ENCODE measurements at regions not wholly inside any gene's neighbourhood (a gene's known extent, or its start where the extent isn't known, plus 50 kb on each side); places are given as distances from the start of the nearest gene placed in this dataset.

DNA sequence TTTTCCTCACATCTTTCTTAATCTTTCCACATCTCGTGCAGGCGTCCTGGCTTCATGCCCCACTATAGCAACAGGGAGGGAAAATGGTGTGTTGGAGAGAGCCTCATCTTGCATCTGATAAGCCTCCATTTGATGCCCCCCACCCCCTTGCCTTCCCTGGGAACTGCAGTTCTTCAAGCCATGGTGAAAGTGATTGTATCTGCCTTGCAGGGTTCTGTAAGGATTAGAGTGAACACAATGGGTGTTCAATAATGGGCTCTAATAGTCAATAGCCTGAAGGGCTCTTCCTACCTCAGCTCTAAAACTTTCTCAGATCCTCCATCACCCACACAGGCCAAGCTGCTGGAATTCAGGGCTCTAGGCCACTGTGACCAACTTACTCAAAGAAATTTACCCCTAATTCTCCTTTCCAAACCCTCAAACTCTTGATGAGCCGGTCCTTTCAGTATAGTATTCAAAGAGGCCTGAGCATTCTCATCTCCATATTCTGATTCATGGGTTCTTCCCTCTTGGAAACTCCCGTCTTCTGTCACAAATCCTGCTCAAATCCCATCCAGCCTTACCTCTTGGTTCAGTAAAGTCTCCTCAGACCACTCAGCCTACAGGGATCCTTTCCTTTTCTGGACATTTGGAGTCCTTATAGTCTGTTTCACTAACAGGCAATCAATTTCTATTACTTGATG is 128.3 kb upstream of the TRIM2 start:
- H3K27me3 ChIP-seq (ENCODE audit: control insufficient read depth in 4 of 4, insufficient read depth in 4 of 4, low read length in 3 of 4) = no peaks in the 10 kb centered on the region
- no peak overlapping the region for H3K27ac ChIP-seq (ENCODE audit: low read depth in 1 of 2, low read length in 2 of 2)
- TF ChIP-seq, protein P1, sequence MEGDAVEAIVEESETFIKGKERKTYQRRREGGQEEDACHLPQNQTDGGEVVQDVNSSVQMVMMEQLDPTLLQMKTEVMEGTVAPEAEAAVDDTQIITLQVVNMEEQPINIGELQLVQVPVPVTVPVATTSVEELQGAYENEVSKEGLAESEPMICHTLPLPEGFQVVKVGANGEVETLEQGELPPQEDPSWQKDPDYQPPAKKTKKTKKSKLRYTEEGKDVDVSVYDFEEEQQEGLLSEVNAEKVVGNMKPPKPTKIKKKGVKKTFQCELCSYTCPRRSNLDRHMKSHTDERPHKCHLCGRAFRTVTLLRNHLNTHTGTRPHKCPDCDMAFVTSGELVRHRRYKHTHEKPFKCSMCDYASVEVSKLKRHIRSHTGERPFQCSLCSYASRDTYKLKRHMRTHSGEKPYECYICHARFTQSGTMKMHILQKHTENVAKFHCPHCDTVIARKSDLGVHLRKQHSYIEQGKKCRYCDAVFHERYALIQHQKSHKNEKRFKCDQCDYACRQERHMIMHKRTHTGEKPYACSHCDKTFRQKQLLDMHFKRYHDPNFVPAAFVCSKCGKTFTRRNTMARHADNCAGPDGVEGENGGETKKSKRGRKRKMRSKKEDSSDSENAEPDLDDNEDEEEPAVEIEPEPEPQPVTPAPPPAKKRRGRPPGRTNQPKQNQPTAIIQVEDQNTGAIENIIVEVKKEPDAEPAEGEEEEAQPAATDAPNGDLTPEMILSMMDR (IDR thresholded peaks at IDR 0.05; ENCODE audit: low read depth, low read length, missing input control) = no peak
- TF ChIP-seq GABPA (IDR thresholded peaks at IDR 0.05 in 1 of 2, conservative IDR thresholded peaks at IDR 0.05 in 1 of 2) (no peak), FOXA1 (IDR thresholded peaks at IDR 0.05) (no peak), HNF4A (conservative IDR thresholded peaks at IDR 0.05) (no peak), EGR1 (IDR thresholded peaks at IDR 0.05; ENCODE audit: low read depth in 2 of 2) (no peak), FOXA2 (IDR thresholded peaks at IDR 0.05) (no peak), JUND (IDR thresholded peaks at IDR 0.05) (no peak), SP1 (IDR thresholded peaks at IDR 0.05) (no peak)
- TF ChIP-seq, protein P2, sequence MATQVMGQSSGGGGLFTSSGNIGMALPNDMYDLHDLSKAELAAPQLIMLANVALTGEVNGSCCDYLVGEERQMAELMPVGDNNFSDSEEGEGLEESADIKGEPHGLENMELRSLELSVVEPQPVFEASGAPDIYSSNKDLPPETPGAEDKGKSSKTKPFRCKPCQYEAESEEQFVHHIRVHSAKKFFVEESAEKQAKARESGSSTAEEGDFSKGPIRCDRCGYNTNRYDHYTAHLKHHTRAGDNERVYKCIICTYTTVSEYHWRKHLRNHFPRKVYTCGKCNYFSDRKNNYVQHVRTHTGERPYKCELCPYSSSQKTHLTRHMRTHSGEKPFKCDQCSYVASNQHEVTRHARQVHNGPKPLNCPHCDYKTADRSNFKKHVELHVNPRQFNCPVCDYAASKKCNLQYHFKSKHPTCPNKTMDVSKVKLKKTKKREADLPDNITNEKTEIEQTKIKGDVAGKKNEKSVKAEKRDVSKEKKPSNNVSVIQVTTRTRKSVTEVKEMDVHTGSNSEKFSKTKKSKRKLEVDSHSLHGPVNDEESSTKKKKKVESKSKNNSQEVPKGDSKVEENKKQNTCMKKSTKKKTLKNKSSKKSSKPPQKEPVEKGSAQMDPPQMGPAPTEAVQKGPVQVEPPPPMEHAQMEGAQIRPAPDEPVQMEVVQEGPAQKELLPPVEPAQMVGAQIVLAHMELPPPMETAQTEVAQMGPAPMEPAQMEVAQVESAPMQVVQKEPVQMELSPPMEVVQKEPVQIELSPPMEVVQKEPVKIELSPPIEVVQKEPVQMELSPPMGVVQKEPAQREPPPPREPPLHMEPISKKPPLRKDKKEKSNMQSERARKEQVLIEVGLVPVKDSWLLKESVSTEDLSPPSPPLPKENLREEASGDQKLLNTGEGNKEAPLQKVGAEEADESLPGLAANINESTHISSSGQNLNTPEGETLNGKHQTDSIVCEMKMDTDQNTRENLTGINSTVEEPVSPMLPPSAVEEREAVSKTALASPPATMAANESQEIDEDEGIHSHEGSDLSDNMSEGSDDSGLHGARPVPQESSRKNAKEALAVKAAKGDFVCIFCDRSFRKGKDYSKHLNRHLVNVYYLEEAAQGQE (IDR thresholded peaks at IDR 0.05) = no peak
- TF ChIP-seq, protein P3, sequence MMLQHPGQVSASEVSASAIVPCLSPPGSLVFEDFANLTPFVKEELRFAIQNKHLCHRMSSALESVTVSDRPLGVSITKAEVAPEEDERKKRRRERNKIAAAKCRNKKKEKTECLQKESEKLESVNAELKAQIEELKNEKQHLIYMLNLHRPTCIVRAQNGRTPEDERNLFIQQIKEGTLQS (IDR thresholded peaks at IDR 0.05) = no peak
- TF ChIP-seq, protein P4, sequence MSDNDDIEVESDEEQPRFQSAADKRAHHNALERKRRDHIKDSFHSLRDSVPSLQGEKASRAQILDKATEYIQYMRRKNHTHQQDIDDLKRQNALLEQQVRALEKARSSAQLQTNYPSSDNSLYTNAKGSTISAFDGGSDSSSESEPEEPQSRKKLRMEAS (IDR thresholded peaks at IDR 0.05) = no peak
- H3K9ac ChIP-seq (ENCODE audit: low read depth in 1 of 2, low read length in 2 of 2) = no peak overlapping the region
- H3K9me3 ChIP-seq (ENCODE audit: control insufficient read depth in 4 of 4, low read length in 3 of 4) = no peaks in the 10 kb centered on the region
- no peaks in the 10 kb centered on the region for H3K36me3 ChIP-seq (ENCODE audit: control insufficient read depth in 4 of 4, insufficient read depth in 3 of 4, low read depth in 1 of 4, low read length in 3 of 4)
- no peak overlapping the region for H3K4me3 ChIP-seq (ENCODE audit: low read depth in 1 of 3, low read length in 3 of 3)
- WGBS = 89% methylated on average over 4 of the region's 4 CpGs
- no peaks in the 10 kb centered on the region for H3K4me1 ChIP-seq (ENCODE audit: control insufficient read depth in 4 of 4, insufficient read depth in 4 of 4, low read length in 3 of 4)
- DNase-seq (ENCODE audit: low spot score) = no peak

DNA sequence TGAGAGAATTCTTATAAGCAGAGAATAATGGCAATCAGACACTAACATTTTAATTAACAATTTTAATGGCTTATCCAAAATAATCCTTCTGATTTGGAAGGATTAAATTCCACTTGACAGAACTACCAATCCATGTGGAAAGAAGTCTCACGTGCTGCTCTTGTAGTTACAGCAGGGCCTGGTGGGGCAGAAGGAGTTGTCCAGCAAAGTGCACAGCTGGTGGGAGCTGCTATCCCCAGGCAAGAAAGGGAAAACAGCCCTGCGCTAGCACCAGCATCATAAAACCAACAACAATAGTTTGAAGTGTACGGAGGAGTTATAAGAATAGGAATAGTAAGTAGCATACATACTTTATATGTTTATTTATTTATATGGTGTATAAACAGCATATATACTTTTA is 127.4 kb upstream of the TRIM2 start:
- H3K36me3 ChIP-seq (ENCODE audit: control insufficient read depth in 4 of 4, insufficient read depth in 3 of 4, low read depth in 1 of 4, low read length in 3 of 4) = no peaks in the 10 kb centered on the region
- H3K9ac ChIP-seq (ENCODE audit: low read depth in 1 of 2, low read length in 2 of 2) = no peak overlapping the region
- H3K4me1 ChIP-seq (ENCODE audit: control insufficient read depth in 4 of 4, insufficient read depth in 4 of 4, low read length in 3 of 4) = no peaks in the 10 kb centered on the region
- no peaks in the 10 kb centered on the region for H3K9me3 ChIP-seq (ENCODE audit: control insufficient read depth in 4 of 4, low read length in 3 of 4)
- no peak overlapping the region for H3K4me3 ChIP-seq (ENCODE audit: low read depth in 1 of 3, low read length in 3 of 3)
- H3K27ac ChIP-seq (ENCODE audit: low read depth in 1 of 2, low read length in 2 of 2) = no peak overlapping the region
- WGBS = 92% methylated on average over 3 of the region's 3 CpGs
- DNase-seq (ENCODE audit: low spot score) = no peak
- H3K27me3 ChIP-seq (ENCODE audit: control insufficient read depth in 4 of 4, insufficient read depth in 4 of 4, low read length in 3 of 4) = no peaks in the 10 kb centered on the region
- TF ChIP-seq HNF4A (conservative IDR thresholded peaks at IDR 0.05) = no peak
- no peak for TF ChIP-seq FOXA1 (IDR thresholded peaks at IDR 0.05)
- no peak for TF ChIP-seq TAF1 (conservative IDR thresholded peaks at IDR 0.05)
- TF ChIP-seq, protein P1 (IDR thresholded peaks at IDR 0.05; ENCODE audit: low read depth, low read length, missing input control) = no peak
- TF ChIP-seq GABPA (IDR thresholded peaks at IDR 0.05 in 1 of 2, conservative IDR thresholded peaks at IDR 0.05 in 1 of 2) = no peak
- no peak for TF ChIP-seq RXRA (IDR thresholded peaks at IDR 0.05)
- TF ChIP-seq, protein P2 (IDR thresholded peaks at IDR 0.05) = no peak
- TF ChIP-seq, protein P3 (IDR thresholded peaks at IDR 0.05) = no peak
- no peak for TF ChIP-seq SP1 (IDR thresholded peaks at IDR 0.05)
- no peak for TF ChIP-seq RAD21 (IDR thresholded peaks at IDR 0.05)
- TF ChIP-seq EGR1 (IDR thresholded peaks at IDR 0.05; ENCODE audit: low read depth in 2 of 2) = no peak
- TF ChIP-seq, protein P5, sequence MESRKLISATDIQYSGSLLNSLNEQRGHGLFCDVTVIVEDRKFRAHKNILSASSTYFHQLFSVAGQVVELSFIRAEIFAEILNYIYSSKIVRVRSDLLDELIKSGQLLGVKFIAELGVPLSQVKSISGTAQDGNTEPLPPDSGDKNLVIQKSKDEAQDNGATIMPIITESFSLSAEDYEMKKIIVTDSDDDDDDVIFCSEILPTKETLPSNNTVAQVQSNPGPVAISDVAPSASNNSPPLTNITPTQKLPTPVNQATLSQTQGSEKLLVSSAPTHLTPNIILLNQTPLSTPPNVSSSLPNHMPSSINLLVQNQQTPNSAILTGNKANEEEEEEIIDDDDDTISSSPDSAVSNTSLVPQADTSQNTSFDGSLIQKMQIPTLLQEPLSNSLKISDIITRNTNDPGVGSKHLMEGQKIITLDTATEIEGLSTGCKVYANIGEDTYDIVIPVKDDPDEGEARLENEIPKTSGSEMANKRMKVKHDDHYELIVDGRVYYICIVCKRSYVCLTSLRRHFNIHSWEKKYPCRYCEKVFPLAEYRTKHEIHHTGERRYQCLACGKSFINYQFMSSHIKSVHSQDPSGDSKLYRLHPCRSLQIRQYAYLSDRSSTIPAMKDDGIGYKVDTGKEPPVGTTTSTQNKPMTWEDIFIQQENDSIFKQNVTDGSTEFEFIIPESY (IDR thresholded peaks at IDR 0.05) = no peak
- TF ChIP-seq JUND (IDR thresholded peaks at IDR 0.05) = no peak
